Testis (tissue), 2 donors: ENCODE measurements at regions not wholly inside any gene's neighbourhood (a gene's known extent, or its start where the extent isn't known, plus 50 kb on each side); places are given as distances from the start of the nearest gene placed in this dataset.
"Not testable (repeated sequence)": the region's sequence is repeated elsewhere in the genome, so short reads cannot be mapped to it uniquely, and the experiment has no call there.

Experiments
- DNase-seq: peaks from one replicate; pipeline ENCODE4 v3.0.0-alpha.2; 2019
- H3K27ac ChIP-seq, 2 donors: fragments of 200-600 bp; sonication (generic); one replicate each; pipeline ENCODE4 v1.5.1; 2019
- H3K27me3 ChIP-seq: fragments of 200-600 bp; sonication (generic); one replicate; pipeline ENCODE4 v1.5.1; 2019
- H3K36me3 ChIP-seq: fragments of 200-600 bp; sonication (generic); one replicate; pipeline ENCODE4 v1.5.1; 2017; ENCODE audit warnings: low read depth; ENCODE audit errors: missing control alignments
- H3K4me1 ChIP-seq: fragments of 200-600 bp; sonication (generic); one replicate; pipeline ENCODE4 v1.5.1; 2019
- H3K4me3 ChIP-seq, 2 donors: fragments of 200-600 bp; sonication (generic); one replicate each; pipeline ENCODE4 v1.5.1; 2017 to 2019
- H3K9me3 ChIP-seq: fragments of 200-600 bp; sonication (generic); one replicate; pipeline ENCODE4 v1.5.1; 2017
- CTCF ChIP-seq, 3 experiments: fragments of 450-650 bp in 2 of 3; fragments of 200-600 bp in 1 of 3; sonication (generic) in 1 of 3; IDR thresholded peaks; one replicate each; pipeline ENCODE4 v1.5.1; 2016 to 2019; ENCODE audit warnings: antibody characterized with exemption in 3 of 3, mild to moderate bottlenecking in 2 of 3, moderate library complexity in 1 of 3
- POLR2A ChIP-seq: fragments of 450-650 bp; IDR thresholded peaks from one replicate; pipeline ENCODE4 v1.6.1; 2017; ENCODE audit warnings: antibody characterized with exemption, mild to moderate bottlenecking, moderate library complexity
- WGBS, 2 donors: methylation state at CpG; one replicate each; pipeline ENCODE4 v1.1.5; 2018; 5-methylcytosine and 5-hydroxymethylcytosine counted together
- intact Hi-C: fragments of 100-400 bp; cut with DNase I; formaldehyde crosslinking; loops from one replicate; pipeline ENCODE4 v1.15.1; 2023; ENCODE audit warnings: low total_unique reads

- H3K9me3 ChIP-seq: no peaks in the 10 kb centered on the region
- no peak for TF ChIP-seq POLR2A
- no peak for TF ChIP-seq CTCF (IDR thresholded peaks at IDR 0.05)
- H3K4me3 ChIP-seq: no peak overlapping the region
- H3K4me1 ChIP-seq: no peaks in the 10 kb centered on the region
- DNase-seq: no peak
- WGBS, 2 donors: 82 to 90% methylated on average over 2 of the region's 2 CpGs
- no peak overlapping the region for H3K27ac ChIP-seq
- intact Hi-C loops: no loop called here
- H3K27me3 ChIP-seq: no peaks in the 10 kb centered on the region
- H3K36me3 ChIP-seq: no peaks in the 10 kb centered on the region
Observed at GRCh38 chr10:8663131-8663530, 608.6 kb downstream of the GATA3 start.

- intact Hi-C loops: no loop called here
- H3K9me3 ChIP-seq: no peaks in the 10 kb centered on the region
- H3K4me3 ChIP-seq: no peak overlapping the region
- TF ChIP-seq POLR2A: no peak
- DNase-seq: no peak
- H3K4me1 ChIP-seq: no peaks in the 10 kb centered on the region
- H3K36me3 ChIP-seq: no peaks in the 10 kb centered on the region
- no peaks in the 10 kb centered on the region for H3K27me3 ChIP-seq
- H3K27ac ChIP-seq: no peak overlapping the region
- 68 to 93% methylated on average over 2 of the region's 2 CpGs for whole genome bisulfite sequencing, 2 donors
Observed at GRCh38 chr10:8665322-8665721, 610.8 kb downstream of the GATA3 start.

GRCh38 chr10:8670461-8670860, 616.0 kb downstream of the GATA3 start:
- H3K4me1 ChIP-seq: no peaks in the 10 kb centered on the region
- intact Hi-C loops: no loop called here
- no peak overlapping the region for H3K4me3 ChIP-seq
- no peak for DNase-seq
- TF ChIP-seq POLR2A (no peak), CTCF (IDR thresholded peaks at IDR 0.05) (no peak)
- no peaks in the 10 kb centered on the region for H3K36me3 ChIP-seq
- 90 to 92% methylated on average over 2 of the region's 2 CpGs for WGBS, 2 donors
- H3K27ac ChIP-seq: no peak overlapping the region
- no peaks in the 10 kb centered on the region for H3K27me3 ChIP-seq
- no peaks in the 10 kb centered on the region for H3K9me3 ChIP-seq

- no peaks in the 10 kb centered on the region for H3K36me3 ChIP-seq
- no peak overlapping the region for H3K4me3 ChIP-seq
- no peak overlapping the region for H3K27ac ChIP-seq
- intact Hi-C loops: no loop called here
- no peaks in the 10 kb centered on the region for H3K27me3 ChIP-seq
- 70 to 90% methylated on average over 3 of the region's 3 CpGs for WGBS, 2 donors
- no peaks in the 10 kb centered on the region for H3K9me3 ChIP-seq
- TF ChIP-seq CTCF (IDR thresholded peaks at IDR 0.05): no peak
- no peak for TF ChIP-seq POLR2A
- H3K4me1 ChIP-seq: no peaks in the 10 kb centered on the region
- DNase-seq: no peak
Observed at GRCh38 chr10:8674230-8674629, 619.7 kb downstream of the GATA3 start.

DNA sequence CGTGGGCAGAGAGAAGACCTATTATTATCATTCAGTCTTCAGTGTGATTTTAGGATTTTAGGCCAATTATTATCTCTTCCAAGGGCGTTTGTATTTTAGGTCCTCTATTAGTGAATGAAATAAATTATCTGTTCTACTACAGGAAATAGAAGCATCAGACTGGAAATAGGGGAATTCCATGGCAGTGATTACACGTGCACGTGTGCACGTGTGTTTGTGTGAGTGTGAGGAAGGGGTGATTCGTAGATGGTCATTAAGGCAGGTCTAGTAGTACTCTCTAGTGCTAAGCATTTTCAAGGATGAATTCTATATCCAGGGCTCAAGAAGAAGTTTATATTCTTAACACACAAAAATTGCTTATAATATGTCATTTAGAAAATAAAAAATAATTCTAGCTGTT, 623.2 kb downstream of the GATA3 start:
- H3K36me3 ChIP-seq: no peaks in the 10 kb centered on the region
- WGBS, 2 donors: 33 to 47% methylated on average over 6 of the region's 6 CpGs
- no peak overlapping the region for H3K27ac ChIP-seq
- no peaks in the 10 kb centered on the region for H3K4me1 ChIP-seq
- intact Hi-C loops: no loop called here
- no peak for DNase-seq
- no peak overlapping the region for H3K4me3 ChIP-seq
- no peaks in the 10 kb centered on the region for H3K9me3 ChIP-seq
- no peaks in the 10 kb centered on the region for H3K27me3 ChIP-seq
- no peak for TF ChIP-seq POLR2A

DNA sequence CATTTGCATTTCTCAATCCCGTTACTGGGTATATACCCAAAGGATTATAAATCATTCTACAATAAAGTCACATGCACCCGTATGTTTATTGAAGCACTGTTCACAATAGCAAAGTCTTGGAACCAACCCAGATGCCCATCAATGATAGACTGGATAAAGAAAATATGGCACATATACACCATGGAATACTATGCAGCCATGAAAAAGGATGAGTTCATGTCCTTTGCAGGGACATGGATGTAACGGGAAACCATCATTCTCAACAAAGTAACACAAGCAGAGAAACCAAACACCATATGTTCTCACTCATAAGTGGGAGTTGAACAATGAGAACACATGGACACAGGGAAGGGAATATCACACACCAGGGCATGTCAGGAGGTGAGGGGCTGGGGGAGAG, 630.4 kb downstream of the GATA3 start:
- H3K4me3 ChIP-seq, H3K27ac ChIP-seq, H3K36me3 ChIP-seq, H3K9me3 ChIP-seq, DNase-seq, H3K4me1 ChIP-seq, H3K27me3 ChIP-seq, intact Hi-C loops: not testable (repeated sequence)
- WGBS, 2 donors: 93 to 94% methylated on average over 3 of the region's 3 CpGs
